Activated T-cell treated with anti-CD3 and anti-CD28 coated beads for 1 hour (primary cell): ENCODE measurements at regions not wholly inside any gene's neighbourhood (a gene's known extent, or its start where the extent isn't known, plus 50 kb on each side); places are given as distances from the start of the nearest gene placed in this dataset.

Experiments
- DNase-seq: peaks from one replicate; pipeline ENCODE4 v3.0.0-alpha.2; 2020; ENCODE audit warnings: low read depth

DNA sequence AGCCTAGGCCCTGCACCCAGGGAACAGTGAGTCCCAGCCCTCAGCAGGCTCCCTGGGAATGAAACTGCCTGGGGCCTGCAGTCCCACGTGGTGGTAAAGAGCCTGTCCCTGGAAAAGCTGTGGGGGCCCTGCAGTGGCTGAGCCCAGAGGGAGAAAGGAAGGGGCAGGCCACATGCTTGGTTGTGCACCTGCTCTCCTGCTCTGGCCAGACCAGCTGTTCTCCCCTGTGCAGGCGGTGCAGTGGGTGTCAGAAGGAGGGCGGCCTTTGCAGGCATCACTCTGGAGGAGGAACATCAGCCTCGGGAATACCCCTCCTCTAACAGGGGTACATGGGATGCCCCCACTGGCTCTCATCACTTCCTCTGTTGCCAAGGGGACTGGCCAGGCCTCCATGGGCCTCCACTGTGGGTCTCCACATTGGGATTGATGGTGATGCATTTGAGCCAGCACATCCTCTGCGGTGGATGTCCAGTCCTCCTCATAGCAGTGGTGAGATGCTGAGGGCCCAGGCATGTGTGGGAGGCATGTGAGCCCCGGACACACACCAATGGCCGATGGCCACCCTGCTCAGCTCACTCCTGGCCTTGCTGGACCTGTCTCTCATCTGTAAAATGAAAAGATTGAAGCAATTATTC, 690.4 kb downstream of the BRD1 start:
- no peak for DNase-seq

DNA sequence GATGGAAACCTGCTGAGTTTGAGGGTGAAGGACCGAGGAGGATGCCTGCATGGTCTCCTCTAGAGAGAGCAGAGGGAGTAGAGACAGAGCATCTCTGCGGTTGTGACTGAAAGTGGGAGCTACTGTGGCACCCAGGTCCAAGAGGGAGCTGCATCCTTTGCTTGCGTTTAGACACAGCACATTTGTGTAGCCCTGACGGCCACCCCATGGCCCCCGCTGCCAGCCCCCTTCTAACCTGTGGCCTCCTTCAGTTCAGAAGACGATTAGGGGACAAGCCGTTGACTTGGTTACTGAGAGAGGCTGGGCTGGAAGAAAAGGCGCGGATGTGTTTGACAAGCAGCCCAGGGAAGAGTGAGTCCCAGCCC, 690.9 kb downstream of the BRD1 start:
- DNase-seq = no peak

DNA sequence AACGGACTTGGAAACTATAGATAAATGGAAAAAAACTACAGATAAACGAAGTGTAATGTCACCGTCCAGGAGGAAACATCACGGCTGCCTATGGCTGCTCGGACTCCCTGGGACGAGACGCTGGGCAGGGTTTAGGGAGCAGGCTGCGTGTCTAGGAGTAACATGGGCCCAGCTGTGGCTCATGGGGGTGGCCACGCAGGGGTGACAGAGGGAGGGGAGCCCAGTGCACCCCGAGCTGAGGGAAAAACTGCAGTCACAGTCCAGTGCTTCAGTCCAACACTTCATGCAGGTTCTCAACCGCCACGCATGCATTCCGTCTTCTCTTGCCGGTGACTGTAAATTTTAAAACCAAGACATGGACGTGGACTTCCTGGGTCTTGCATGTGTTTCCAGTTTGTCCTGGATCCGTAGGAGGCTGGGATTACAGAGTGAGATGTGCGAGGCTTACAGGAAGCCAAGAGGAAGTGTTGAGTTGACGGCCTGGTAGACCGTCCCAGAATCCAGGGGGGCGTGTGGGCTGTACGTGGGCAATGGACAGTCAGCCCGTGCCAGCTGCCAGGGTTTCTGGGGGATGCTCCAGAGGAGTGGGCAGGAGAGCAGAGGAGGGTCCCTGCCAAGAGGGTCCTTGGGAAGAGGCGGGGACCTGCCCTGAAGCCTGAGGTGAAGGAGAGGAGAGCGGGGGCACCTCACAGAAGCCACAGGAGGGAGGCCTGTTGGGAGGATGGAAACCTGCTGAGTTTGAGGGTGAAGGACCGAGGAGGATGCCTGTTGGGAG, 691.4 kb downstream of the BRD1 start:
- DNase-seq = no peak

DNA sequence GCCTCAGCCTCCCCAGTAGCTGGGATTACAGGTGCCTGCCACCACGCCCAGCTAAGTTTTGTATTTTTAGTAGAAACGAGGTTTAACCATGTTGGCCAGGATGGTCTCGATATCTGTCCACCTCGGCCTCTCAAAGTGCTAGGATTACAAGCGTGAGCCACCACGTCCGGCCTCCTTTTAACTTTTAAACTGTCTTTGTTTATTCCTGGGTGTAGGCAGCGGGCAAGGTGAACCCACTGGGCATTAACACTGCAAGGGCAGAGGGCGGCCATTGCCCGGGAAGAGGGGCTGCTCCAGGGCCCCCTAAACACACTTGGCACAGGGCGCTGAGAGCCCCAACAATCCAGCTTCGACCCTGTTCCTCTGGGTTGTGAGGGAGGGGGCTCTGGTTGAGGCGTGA, 693.6 kb downstream of the BRD1 start:
- DNase-seq = no peak

DNA sequence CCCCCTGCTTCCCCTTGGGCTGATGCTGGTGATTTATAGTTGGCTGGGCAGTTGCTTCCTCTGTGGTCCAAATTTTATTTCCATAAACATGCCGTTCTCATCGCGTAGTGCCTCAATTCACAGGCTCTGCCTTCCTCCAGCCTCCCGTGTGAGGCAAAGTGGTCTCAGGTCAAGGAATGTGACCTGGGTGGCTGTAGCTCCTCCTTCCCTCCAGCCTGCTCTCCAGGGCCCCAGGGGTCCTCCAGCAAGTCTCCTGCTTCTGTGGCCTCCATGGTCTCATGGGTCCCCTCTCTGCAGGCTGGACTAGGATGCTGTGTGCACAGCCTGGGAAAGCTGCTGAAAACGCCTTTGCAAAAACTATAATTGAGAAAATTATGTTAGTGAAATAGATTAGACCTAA, 694.1 kb downstream of the BRD1 start:
- DNase-seq = no peak

DNA sequence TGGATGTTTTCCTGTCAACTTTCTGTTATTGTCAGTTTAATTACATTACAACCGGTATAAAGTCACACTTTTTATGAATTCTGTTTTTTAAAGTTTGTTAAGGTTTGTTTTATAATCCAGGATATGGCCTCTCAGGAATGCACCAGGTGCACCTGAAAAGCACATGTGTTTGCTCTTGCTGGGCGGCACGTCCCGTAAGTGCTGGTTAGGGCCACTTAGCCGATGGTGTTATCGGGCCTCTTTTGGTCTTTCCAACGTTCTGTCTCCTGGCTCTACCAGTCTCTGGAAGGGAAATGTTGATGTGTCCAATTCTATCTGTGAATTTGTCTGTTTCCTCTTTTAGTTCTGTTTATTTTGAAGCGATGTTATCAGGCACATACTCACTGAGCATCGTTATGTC, 695.7 kb downstream of the BRD1 start:
- DNase-seq = no peak

DNA sequence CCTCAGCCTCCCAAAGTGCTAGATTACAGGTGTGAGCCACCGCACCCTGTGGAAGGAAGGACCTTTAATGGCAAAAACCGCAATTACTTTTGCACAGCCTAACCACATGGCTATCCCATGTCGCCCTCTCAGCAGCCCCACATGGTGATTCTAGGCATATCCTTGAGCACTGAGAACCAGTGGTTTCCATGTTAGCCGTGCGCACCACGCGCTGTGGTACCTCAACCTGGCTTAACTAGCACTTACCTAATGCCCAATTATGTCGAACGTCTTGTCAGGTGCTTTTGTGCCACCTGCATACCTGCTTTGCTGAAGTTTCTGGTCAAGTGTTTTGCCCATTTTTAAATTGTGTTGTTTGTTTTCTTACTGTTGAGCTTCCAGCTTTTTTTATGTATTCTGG, 697.9 kb downstream of the BRD1 start:
- no peak for DNase-seq

DNA sequence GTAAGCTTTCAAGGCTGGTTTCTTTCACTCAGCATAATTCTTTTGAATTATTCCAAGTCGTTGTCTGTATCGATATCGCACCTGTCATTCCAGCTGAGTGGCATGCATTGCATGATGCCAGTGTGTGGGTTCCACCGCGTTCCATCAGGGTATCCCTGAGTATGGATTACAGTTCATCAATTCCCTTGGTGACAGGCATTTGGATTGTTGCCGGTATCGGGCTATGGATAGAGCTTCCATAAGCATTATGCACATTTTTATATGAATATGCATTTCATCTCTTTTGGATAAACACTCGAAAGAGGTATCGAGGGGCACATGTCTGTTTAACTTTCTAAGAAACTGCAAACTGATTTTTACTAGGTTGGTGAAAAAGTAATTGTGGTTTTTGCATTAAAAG, 698.8 kb downstream of the BRD1 start:
- no peak for DNase-seq

DNA sequence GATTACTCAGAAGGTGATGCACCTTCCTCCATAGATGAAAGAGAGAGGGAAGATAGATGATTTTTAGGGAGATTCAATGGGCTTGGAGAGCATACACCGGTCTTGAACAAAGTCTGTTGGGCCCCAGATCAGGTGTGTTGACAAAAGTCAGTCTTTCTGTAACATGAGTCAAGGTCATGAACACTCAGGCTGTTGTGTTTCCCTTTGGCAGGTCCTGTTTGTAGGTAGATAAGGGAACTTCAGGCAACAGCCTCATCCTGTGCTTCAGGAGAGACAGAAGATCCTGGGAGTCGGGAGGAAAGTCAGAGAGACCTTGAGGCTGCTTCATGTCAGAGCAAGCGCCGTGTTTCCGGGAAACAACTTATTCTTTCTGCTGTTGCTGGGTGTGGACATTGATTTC, 703.1 kb downstream of the BRD1 start:
- DNase-seq = no peak

DNA sequence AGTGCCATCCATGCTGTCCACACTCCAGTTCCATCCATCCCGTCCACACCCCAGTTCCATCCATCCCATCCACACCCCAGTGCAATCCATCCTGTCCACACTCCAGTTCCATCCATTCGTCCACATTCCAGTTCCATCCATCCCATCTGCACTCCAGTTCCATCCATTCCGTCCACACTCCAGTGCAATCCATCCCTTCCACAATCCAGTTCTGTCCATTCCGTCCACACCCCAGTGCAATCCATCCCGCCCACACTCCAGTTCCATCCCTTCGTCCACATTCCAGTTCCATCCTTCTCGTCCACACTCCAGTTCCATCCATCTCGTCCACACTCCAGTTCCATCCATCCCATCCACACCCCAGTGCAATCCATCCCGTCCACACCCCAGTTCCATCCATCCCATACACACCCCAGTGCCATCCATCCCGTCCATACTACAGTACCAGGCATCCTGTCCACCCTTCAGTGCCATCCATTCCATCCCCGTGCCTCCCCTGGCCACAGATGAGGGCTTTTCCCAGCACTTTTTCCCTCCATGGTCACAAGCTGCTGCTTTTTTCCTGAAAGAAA, 704.0 kb downstream of the BRD1 start:
- no peak for DNase-seq

DNA sequence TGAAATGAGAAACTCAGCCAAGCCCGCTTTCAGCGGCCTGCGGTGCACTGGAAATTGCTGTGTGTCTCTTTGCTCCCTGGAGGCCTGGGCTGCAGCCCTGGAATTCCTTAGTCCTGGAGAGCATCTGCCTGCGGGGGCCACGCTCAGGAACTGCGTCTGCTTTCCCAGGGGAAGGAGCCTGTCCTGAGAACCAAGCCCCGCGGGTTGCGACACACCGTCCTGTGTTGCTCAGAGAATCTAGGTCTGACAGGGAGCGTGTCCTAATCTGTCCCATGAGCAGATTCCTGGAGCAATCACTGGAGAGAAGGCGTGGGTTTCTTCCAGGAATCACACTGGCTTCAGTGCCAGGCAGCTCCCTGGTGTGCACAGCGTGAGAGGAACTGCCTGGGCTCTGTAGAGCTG, 708.1 kb downstream of the BRD1 start:
- no peak for DNase-seq

DNA sequence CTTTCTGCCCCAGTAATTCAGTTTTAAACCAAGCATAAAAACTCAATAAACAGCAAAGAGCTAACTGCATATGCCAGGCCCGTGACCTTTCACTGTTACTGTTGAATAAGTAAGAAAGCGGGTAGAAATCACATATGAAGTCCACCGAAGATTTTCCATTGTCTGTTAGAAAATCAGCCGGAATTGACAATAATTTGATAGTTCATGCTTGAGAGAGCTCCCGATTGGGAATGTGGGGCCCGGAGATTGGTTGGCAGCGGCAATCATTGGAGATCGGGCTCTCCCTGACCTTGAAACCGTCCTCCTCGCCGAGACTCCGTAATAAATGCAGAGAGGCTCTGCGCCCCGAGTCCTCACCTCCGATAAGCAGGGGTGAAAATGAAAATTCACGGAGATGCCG, 709.6 kb downstream of the BRD1 start:
- no peak for DNase-seq

DNA sequence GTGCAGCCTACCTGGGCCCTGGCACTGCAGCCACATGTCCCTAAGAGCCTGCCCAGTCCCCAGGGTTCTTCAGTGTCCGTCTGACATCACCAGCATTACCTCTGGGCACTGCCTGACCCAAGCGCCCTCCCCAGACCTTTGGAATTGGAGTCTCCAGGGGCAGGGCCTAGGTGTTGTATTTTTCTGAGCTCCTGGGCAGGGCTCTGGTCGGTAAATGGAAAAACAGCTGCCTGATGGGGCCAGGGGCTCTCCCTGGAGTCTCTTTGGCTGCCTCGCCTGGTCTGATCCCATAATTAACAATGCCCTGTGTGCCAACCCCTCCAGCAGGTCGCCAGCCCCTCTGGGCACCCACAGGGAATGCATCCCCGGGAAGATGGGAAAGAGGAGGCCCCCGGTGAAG, 710.2 kb downstream of the BRD1 start:
- DNase-seq = no peak

DNA sequence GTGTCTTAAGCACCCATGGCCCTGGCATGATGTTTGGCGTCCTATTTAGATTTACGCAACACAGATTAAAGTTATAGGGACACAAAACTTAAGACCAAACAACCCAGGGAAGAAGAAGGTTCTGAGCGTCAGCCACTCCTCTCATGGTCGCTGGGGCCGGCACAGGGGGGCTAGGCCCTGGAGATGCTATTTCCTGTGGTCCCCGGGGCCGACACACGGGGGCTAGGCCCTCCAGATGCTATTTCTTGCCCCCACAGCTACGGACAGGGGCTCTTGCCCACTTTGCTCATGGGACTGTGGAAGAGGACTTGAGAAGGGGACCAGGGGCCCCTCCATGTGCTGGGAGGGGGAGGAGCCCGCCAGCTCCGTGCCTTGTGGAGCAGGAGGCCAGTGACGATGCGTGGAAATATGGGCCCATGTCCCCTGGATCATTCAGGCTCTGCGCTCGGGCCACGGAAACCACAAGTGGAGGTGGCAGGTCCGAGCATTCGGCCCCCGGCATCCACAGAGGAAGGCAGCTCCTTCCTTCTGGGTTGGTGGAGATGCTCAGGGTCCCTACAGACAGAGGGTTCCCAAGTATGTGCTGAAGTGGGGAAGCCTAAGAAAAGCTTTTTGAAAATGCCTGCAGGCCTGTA, 711.1 kb downstream of the BRD1 start:
- no peak for DNase-seq

DNA sequence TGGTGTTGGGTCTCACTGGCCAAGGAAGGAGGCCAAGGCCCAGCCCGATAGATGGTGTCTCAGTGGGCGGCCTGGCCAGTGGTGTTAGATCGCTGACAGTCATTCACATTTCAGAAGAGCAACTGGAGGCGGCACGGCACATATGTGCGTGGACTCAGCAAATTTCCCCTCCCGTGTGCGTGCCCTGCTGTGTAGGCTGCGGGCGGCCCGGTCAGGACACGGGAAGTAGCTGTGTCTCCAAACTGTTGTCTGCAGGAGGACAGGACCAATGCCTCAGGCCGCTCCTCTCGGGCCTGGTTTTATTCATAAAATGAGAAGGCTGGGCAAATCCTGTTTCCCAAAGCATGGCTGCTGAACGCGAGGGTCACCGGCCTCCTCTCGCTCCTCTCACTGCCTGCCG, 711.7 kb downstream of the BRD1 start:
- no peak for DNase-seq

DNA sequence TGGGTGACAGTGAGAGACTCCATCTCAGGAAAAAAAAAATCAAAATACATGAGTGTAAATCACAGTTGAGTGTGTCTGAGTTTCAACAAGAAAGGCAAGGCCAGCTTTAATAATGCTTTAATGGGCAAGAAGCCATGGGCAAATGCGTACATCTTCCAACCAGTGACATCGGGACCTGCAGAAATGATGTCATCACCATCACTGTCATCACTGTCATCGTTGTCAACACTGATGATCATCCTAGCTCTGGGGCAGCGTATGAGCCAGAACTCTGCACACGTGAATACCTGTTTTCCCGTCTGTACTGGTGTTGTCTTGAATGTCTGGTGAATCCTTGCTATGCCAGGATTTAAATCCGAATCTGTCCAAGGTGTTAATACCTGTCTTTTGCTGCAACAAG, 712.5 kb downstream of the BRD1 start:
- DNase-seq = no peak

DNA sequence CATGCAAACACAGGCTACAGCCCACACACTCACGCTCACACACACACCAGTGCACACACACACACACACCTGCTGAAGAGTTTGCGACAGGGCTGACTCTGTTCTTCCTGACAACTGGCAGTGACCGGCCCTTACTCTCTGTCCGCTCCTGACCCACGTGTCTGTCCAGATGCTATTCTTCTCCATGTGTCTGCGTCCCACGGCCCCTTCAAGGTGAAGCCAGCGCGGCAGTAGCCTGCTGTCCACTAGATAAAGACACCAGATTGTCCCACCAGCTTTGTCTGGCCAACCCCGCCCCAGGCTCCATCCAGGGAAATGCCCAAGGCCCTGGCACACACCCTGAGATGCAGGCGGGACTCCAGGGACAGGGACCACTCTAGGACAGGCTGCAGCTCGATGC, 713.9 kb downstream of the BRD1 start:
- DNase-seq = no peak

DNA sequence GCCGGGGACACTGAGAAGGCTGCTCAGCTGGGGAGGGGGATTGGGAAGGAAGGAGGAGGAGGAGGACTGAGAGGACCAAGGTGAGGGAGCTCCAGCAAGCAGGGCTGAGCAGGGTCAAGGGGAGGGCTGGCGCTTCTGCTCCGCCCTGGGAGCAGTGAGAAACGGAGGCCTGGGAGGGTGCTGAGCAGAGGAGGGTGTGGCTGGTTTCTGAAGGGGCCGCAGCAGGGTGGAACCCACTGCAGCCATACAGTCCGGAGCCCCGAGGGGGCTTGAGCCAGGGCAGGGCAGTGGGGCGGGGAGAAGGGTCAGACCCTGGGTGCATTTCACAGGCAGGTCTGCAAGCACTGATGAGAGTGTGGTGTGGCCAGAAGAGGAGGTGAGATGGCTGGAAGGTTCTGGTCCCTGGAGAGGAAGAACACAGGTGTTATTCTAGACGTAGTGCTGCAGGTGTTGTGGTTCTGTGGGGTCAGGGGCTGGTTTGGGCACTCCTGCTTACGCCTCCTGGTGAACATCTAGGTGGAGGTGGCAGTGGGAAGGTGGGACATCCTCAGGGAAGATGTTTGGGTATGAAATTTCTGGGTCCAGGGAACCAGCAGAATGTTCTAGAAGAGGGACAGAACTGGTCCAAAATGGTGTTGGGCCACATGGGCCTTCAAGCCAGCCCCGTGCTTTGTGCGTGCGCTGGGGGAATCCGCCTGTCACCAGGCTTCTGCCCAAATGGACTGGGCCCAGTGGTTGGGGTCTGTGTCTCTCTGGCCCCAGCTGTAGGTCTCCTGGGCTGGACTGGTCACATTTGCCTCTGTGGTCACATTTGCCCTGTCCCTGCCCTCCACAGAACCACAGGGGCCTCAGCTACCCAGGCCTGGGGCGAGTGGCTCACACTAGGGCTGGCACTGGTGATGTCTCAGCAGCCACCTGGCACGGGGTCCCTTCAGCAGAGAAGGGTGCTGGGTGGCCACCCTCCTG, 714.7 kb downstream of the BRD1 start:
- no peak for DNase-seq

DNA sequence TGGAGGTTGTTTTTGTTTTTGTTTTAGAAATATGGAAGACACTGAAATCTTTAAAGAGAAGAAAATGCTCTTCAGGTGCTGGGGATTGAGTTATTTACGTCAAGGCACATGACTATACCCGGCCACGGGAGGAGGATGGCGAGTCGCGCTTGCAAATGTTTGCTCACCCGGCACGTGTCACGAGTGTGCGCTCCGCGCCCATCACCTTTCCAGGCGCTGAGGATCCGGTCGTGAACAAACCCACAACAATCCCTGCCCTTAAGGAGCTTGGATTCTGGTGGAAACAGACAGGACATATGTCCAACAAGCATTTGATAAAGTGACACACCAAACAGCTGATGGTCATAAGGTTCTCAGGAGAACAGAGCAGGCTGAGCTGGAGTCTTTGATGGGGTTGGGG, 715.5 kb downstream of the BRD1 start:
- no peak for DNase-seq

DNA sequence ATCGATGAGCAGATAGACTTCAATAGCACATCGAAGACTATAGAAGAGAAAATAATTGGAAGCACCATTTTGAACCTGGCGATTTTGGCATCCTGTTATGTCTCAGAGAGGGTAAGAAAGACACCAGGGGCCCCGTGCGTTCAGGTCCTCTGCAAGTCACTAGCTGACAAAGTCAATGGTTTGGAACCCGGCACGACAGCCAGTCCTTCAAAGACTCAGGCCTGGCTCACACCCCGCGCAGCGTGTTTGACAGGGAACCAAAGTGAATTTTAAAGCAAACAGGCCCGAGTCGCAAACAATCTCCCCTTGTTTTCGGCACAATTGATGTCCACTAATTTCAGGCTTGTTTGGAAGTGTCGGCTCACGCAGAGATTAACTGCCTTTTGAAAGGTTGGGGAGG, 716.6 kb downstream of the BRD1 start:
- DNase-seq = no peak

DNA sequence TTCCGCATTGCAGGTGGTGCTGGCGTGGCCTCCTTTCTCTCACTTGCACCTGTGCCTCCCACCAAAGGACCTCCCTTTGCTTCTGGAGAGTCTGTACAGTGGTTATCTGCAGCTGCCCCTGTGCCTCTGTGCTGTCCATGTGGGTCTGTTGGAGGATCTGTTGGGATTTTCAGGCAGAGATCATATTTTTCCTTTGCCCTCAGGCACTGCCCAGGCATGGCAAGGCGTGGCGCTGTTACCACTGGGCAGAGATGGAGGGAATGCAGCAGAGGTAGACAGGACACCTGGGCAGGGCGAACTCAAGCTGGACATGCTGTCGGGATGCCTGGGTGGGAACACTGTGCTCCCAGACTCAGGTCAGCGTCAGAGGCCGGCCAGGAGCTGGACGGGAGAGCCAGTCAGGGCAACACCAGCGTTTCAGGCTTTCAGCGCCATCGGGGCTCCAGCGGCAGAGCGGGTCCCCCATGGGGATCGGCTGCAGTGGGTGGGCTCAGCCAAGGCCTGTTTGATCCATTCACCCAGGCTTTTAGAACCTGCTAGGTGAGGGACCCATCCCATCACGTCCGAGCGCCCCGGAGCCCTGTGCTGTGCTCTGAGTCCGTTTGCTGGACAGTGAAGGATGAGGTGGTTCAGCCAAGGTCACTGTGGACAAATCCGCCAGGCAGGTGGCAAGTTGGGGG, 718.9 kb downstream of the BRD1 start:
- DNase-seq = no peak
